HL-60 (cell line): ENCODE measurements at regions not wholly inside any gene's neighbourhood (a gene's known extent, or its start where the extent isn't known, plus 50 kb on each side); places are given as distances from the start of the nearest gene placed in this dataset.

Experiments used
- DNase-seq, 2 experiments: peaks; one replicate each; pipeline ENCODE4 v3.0.0-alpha.2; 2010 to 2020; ENCODE audit warnings: low read depth in 1 of 2, low spot score in 1 of 2
- H3K27ac ChIP-seq: fragments of 250-450 bp; sonication (Bioruptor Pico); replicated peaks from 2 replicates; pipeline ENCODE4 v1.5.1; 2020; ENCODE audit warnings: mild to moderate bottlenecking, moderate library complexity
- H3K27me3 ChIP-seq: fragments of 250-450 bp; sonication (Bioruptor Pico); 2 replicates; pipeline ENCODE4 v1.5.1; 2021; ENCODE audit warnings: mild to moderate bottlenecking, moderate library complexity; ENCODE audit not compliant: insufficient read depth, poor library complexity, severe bottlenecking
- H3K4me3 ChIP-seq: replicated peaks from 2 replicates; pipeline ENCODE4 v1.5.1; 2011; ENCODE audit warnings: mild to moderate bottlenecking, control low read depth, low read length; ENCODE audit not compliant: insufficient read depth
- GABPA ChIP-seq: IDR thresholded peaks from 2 replicates; pipeline ENCODE4 v1.6.1; 2012; ENCODE audit warnings: low read depth
- POLR2AphosphoS5 ChIP-seq: IDR thresholded peaks from 2 replicates; pipeline ENCODE4 v1.6.1; 2012; ENCODE audit warnings: low read depth
- SPI1 ChIP-seq: IDR thresholded peaks from 2 replicates; pipeline ENCODE4 v1.6.1; 2012; ENCODE audit warnings: low read depth, mild to moderate bottlenecking, borderline replicate concordance
- TF ChIP-seq, protein P1 (sequence below): IDR thresholded peaks from 2 replicates; pipeline ENCODE4 v1.6.1; 2012; ENCODE audit warnings: low read depth; ENCODE audit not compliant: insufficient replicate concordance
- TF ChIP-seq, protein P2 (sequence below): IDR thresholded peaks from one replicate; pipeline ENCODE4 v1.5.1; 2011; ENCODE audit warnings: low read length, control low read depth, inconsistent platforms; ENCODE audit not compliant: insufficient read depth

DNA sequence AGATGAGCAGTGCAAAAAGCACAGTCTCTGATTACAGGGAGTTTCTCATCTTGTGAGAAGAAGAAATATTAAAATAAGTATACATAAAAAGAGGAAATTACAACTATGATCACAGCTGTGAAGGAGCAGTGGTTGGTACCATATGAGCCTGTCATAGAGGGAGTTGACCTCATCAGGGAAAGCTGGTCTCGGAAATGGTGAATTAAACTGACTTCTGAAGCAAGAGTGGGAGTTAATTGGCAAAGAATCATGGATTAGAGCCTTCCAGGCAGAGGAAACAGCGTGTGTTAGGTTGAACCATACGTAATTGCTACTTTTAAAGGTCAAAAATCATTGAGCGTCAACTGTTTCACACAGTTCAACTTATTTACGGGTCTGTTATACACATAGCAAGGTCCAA is 539.1 kb downstream of the EDEM1 start:
- peaks cover 2% of the 10 kb centered on the region for H3K27me3 ChIP-seq
- H3K27ac ChIP-seq: no peak overlapping the region
- DNase-seq: no peak
- TF ChIP-seq SPI1 (no peak), POLR2AphosphoS5 (no peak), GABPA (no peak)
- TF ChIP-seq, protein P1, sequence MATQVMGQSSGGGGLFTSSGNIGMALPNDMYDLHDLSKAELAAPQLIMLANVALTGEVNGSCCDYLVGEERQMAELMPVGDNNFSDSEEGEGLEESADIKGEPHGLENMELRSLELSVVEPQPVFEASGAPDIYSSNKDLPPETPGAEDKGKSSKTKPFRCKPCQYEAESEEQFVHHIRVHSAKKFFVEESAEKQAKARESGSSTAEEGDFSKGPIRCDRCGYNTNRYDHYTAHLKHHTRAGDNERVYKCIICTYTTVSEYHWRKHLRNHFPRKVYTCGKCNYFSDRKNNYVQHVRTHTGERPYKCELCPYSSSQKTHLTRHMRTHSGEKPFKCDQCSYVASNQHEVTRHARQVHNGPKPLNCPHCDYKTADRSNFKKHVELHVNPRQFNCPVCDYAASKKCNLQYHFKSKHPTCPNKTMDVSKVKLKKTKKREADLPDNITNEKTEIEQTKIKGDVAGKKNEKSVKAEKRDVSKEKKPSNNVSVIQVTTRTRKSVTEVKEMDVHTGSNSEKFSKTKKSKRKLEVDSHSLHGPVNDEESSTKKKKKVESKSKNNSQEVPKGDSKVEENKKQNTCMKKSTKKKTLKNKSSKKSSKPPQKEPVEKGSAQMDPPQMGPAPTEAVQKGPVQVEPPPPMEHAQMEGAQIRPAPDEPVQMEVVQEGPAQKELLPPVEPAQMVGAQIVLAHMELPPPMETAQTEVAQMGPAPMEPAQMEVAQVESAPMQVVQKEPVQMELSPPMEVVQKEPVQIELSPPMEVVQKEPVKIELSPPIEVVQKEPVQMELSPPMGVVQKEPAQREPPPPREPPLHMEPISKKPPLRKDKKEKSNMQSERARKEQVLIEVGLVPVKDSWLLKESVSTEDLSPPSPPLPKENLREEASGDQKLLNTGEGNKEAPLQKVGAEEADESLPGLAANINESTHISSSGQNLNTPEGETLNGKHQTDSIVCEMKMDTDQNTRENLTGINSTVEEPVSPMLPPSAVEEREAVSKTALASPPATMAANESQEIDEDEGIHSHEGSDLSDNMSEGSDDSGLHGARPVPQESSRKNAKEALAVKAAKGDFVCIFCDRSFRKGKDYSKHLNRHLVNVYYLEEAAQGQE: no peak
- TF ChIP-seq, protein P2, sequence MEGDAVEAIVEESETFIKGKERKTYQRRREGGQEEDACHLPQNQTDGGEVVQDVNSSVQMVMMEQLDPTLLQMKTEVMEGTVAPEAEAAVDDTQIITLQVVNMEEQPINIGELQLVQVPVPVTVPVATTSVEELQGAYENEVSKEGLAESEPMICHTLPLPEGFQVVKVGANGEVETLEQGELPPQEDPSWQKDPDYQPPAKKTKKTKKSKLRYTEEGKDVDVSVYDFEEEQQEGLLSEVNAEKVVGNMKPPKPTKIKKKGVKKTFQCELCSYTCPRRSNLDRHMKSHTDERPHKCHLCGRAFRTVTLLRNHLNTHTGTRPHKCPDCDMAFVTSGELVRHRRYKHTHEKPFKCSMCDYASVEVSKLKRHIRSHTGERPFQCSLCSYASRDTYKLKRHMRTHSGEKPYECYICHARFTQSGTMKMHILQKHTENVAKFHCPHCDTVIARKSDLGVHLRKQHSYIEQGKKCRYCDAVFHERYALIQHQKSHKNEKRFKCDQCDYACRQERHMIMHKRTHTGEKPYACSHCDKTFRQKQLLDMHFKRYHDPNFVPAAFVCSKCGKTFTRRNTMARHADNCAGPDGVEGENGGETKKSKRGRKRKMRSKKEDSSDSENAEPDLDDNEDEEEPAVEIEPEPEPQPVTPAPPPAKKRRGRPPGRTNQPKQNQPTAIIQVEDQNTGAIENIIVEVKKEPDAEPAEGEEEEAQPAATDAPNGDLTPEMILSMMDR: no peak
- H3K4me3 ChIP-seq: no peak overlapping the region

DNA sequence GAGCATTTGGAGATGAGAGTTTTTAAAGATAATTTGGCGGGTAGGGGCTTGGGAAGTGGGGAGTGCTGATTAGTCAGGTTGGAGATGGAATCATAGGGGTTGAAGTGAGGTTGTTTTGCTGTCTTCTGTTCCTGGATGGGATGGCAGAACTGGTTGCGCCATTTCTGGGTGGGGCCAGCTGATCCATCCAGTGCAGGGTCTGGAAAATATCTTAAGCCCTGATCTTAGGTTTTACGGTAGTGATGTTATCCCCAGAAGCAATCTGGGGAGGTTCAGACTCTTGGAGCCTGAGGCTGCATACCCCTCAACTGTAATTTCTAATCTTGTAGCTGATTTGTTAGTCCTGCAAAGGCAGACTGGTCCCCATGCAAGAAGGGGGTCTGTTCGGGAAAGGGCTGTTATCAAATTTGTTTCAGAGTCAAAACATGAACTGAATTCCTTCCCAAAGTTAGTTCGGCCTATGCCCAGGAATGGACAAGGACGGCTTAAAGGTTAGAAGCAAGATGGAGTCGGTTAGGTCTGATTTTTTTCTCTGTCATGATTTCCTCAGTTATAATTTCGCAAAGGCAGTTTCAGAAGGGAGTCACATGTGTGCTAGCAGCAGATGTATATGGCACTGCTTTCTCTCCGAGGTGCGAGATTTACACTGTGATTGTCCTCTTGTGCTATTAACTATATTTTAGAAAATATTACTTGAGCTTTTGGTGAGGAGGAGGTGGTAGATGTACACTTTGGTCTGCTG is 540.4 kb downstream of the EDEM1 start:
- H3K27me3 ChIP-seq: peaks cover 2% of the 10 kb centered on the region
- no peak for TF ChIP-seq GABPA
- TF ChIP-seq POLR2AphosphoS5: no peak
- TF ChIP-seq SPI1: no peak
- TF ChIP-seq, protein P1: no peak
- TF ChIP-seq, protein P2: no peak
- no peak overlapping the region for H3K4me3 ChIP-seq

DNA sequence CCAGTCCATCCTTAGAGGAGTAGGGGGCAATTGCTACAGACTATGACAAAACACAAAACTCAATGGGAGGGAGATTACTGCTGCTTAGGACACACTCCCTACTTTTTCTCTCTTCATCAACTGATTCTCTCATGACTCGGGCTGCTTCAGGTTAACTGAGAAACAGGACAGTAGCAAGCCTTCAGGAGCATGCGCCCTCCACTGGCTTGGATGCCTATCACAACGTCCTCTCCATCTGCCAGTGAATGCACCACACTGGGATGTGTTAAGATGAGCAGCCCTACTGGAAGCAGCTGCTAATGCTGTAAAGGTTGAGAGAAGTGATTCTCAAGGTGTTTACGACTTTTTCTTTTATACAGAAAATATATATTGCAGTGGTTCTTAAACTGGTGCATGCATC is 542.3 kb downstream of the EDEM1 start:
- Histone ChIP-seq H3K27me3 (no peaks in the 10 kb centered on the region), H3K27ac (no peak overlapping the region), H3K4me3 (no peak overlapping the region)
- no peak for TF ChIP-seq POLR2AphosphoS5
- TF ChIP-seq, protein P2: no peak
- no peak for TF ChIP-seq GABPA
- TF ChIP-seq, protein P1: no peak
- no peak for TF ChIP-seq SPI1
- DNase-seq: no peak

More for the DNA sequence above, 540.4 kb downstream of the EDEM1 start:
- no peak overlapping the region for H3K27ac ChIP-seq
- DNase-seq: no peak
